NCI-H2081 (cell line): ENCODE measurements at regions not wholly inside any gene's neighbourhood (a gene's known extent, or its start where the extent isn't known, plus 50 kb on each side); places are given as distances from the start of the nearest gene placed in this dataset.
A peak's percentile ranks its signal among the peaks of the same experiment; 100 is the strongest.

Source experiments
- DNase-seq, 2 experiments: peaks; one replicate each; lab custom pipeline; 2025; lab: John Stamatoyannopoulos, UW

DNA sequence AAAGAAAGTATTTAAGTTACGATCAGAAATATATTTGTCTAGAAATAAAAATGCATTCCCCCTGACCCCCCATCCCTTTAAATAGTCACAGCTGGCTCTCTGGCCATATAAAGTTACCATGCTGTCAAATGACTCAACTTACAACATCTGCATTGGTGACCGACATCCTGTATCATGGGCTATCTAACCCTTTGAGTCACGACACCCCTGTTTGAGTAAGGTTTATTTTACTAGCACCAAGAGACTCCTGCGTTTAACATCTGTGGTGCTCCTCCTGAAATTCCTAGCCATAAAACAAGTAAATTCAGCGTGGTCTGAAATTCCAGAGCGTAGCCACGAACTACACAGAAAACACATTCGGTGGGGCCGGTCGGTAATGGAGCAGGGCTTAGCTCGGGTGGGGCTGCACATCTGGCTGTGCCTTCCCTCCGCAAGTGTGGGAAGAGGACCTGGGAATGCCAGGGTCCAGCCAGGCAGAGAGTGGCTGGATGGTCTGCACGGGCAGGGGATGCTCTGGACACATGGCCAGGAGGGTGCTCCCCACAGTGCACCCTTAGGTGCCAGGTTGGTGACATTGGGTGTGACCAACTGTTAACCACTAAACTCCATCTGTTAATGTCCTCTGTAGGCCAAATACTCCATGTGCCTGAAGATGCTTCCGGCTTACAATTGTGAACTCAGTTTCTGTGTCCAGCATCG, 53.0 kb upstream of the CLDN14 start:
- DNase-seq = no peak

- DNase-seq = no peak
These were observed 53.5 kb upstream of the CLDN14 start for GRCh38 chr21:36533468-36533848.

- DNase-seq = no peak
These were observed 54.7 kb upstream of the CLDN14 start for GRCh38 chr21:36534656-36535055.

DNA sequence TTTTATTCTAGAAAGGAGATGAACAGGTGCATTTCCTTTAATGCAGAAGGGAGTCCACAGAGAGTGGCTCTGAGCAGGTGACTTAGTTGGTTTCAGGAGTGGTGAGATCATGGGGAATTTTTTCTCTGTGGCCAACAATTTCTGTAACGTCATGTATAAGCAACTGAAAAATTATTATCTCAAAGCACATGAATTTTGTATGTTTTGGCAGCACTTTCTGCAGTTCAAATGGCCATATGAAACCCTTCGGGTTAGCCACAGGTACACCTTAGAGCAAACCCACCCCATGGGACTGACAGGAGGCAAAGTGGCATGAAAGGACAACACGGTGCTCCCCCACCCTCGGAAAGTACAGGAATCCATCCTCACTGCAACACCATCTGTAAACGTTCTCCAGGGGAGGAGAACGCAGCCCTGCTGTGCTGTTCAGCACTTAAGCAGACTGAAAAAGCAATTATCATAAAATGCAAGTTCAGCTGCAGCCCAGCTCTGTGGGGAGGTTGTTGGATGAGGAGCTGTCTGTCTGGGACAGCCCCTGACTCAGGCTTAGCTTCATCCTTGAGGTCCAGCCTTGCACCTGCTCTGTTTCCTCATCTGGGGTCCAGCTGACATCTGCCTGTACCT, 55.8 kb upstream of the CLDN14 start:
- DNase-seq = peak in 1 of 2 experiments; percentile 8

GRCh38 chr21:36538761-36539160, 58.8 kb upstream of the CLDN14 start:
- no peak for DNase-seq

DNA sequence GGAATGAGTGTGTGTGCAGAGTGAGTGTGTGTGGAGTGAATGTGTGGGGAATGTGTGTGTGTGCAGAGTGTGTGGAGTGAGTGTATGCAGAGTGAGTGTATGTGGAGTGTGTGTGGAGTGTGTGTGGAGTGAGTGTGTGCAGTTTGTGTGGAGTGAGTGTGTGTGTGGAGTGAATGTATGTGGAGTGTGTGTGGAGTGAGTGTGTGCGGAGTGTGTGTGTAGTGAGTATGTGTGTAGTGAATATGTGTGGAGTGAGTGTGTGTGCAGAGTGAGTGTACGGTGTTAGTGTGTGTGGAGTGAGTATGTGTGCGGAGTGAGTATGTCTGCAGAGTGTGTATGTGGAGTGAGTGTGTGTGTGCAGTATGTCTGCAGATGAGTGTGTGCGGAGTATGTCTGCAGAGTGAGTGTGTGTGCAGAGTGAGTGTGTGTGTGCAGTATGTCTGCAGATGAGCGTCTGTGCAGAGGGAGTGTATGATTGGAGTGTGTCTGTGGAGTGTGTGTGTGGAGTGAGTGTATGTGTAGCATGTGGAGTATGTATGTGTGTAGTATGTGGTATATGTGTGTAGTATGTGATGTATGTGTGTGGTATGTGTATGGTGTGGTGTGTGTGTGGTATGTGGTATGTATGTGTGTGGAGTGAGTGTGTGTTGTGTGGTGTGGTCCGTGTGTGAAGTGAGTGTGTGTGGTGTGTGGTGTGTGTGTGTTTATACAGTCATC, 59.7 kb upstream of the CLDN14 start:
- DNase-seq = no peak

DNA sequence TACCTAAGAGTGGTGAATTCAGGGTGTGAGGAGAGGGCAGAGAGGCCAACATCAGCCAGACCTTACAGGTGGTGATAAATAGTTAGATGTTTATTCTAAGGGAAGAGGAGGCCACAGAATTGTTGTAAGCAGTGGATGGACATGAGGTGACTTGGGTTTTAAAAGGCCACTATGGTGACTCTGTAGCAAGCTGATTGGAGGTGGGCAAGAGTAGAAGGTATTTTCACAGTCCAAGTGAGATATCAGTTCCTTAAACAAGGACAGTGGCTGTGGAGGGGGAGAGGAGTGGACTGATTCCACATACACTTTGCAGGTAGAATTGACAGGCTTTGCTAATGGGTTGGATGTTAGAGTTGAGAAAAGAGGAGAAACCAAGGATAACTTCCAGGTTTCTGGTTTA, 60.8 kb upstream of the CLDN14 start:
- DNase-seq = no peak

DNA sequence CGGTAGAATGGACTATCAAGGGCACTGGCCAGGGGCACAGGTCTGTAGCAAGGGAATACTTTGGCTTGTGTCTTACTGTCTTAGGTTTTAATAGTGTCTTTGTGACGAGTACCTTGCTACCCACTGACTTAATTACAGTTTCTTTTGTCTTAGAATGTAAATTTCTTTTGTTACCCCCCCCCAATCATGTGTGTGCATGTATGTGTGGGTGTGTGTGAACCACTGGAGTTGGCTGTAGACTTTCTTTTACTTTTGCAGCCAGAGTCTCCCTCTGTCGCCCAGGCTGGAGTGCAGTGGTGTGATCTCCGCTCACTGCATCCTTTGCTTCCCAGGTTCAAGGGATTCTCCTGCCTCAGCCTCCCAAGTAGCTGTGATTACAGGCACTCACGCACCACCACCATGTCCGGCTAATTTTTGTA, 61.8 kb upstream of the CLDN14 start:
- no peak for DNase-seq

DNA sequence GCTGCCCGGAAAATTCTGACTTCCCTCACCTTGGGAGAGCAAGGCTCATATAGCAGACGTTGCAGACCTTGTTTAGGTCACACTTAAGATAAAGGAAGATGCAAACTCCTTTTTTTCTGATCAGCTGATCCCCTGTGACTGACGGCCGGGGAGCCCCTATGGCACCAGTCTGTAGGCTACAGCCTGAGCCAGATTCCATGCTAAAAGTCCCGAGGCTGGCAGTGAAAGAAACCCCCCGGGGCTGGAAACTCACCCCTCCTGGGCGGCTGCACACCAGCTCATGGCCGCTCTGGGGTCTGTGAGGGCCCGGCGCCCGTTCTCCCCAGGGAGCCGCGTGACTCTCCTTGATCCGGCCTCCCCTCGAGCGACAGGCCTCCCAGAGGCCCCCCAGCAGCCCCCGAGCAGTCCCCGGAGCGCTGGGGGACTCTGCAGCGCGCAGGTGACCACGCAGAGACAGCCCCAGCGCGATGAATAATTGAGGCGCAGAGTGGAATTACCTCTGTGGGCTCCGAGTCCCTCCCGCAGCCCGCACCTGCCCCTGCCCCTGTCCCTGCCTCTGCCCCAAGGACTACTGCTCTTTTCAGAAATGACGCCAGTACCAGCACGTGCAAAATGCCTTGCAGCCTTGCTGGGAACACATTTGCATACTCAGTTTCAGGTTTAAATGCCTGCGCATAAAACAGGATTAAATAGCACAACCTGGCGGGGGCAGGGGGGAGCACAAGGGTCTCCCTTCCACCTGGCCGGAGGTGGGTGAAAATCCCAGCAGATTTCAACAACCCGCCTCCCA, 62.6 kb upstream of the CLDN14 start:
- no peak for DNase-seq

DNA sequence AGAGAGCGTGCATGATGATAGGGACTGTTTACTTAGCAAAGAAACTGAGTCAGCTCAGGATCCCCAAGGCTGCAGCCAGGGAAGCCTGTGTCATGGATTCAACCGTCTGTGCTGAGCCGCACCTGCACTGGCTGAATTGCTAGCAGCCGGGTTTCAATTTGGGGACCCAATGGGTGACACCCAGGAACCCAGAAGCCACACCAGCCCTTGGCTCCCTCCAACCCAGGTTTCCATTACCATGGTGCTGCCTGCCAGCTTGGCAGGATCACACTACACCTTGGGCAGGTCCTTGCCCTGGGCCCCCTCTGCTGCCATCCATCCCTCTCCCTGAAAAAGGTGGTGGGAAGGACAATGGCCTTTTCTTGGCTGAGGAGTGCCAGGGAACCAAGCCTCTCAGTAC, 64.0 kb upstream of the CLDN14 start:
- no peak for DNase-seq

GRCh38 chr21:36544545-36544944, 64.6 kb upstream of the CLDN14 start:
- no peak for DNase-seq

- DNase-seq = no peak
These were observed 66.0 kb upstream of the CLDN14 start for GRCh38 chr21:36545776-36546511.

GRCh38 chr21:36547464-36547863, 67.5 kb upstream of the CLDN14 start:
- DNase-seq = no peak

DNA sequence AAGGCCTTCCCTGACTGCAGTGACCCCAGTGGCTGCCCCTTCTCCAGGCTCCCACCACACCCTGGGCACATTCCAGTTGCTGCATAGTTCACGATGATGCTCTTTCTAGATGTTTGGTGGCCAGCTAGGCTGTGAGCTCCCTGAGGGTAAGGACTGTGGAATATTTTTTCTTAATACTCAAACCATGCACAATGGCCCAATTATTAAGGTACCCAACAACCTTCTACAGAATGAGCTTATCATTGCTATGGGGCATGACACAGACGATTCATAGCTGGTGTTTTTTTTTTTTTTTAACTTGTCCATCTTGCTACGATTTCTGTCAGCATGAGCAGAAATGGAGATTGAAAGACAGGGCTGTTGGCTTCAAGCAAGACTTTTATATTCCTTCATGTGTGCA, 68.9 kb upstream of the CLDN14 start:
- no peak for DNase-seq

- peak in 1 of 2 experiments; percentile 2 for DNase-seq
These were observed 69.5 kb upstream of the CLDN14 start for GRCh38 chr21:36549470-36549869.

GRCh38 chr21:36550761-36551160, 70.8 kb upstream of the CLDN14 start:
- no peak for DNase-seq

GRCh38 chr21:36551321-36551720, 71.4 kb upstream of the CLDN14 start:
- no peak for DNase-seq

- DNase-seq = no peak
These were observed 72.0 kb upstream of the CLDN14 start for GRCh38 chr21:36551731-36552433.

DNA sequence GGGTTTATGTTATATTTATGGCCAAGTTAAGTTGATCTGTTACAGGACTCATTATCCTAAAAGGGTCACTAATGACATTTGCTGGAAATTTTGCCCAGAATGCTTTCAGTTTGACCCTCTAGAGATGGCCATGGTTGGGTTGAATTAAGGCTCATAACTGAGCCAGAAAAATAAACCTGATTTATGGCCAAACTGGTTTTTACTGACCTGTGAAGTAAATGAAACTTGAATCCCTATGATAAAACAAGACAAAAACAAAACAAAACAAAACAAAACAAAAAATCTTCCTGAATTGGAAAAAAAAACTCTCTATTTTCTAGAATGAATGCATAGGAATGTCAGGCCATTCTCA, 72.5 kb upstream of the CLDN14 start:
- DNase-seq = no peak

DNA sequence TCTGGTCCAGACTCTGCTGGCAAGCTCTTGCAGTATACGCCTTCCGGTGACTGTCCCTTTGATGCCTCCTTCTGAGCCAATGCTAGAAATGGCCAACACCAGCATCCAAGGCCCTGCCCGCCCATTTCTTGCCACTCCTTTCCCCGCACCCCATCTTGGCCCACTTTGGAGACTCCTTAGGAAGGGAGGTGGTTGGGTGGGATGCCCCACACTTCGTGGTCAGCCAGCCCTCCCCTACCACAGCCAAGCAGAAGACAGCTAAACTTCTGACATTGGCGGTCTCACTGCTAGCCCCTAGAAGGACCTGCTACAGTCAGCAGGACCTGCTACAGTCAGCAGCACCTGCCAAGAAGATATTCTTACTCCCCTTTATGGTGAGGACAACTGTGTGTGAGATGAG, 73.5 kb upstream of the CLDN14 start:
- DNase-seq = no peak

GRCh38 chr21:36554411-36555157, 74.7 kb upstream of the CLDN14 start:
- no peak for DNase-seq
